ENCODE measurements at regions not wholly inside any gene's neighbourhood (a gene's known extent, or its start where the extent isn't known, plus 50 kb on each side); places are given as distances from the start of the nearest gene placed in this dataset.
"Not testable (repeated sequence)": the region's sequence is repeated elsewhere in the genome, so short reads cannot be mapped to it uniquely, and the experiment has no call there.

DNA sequence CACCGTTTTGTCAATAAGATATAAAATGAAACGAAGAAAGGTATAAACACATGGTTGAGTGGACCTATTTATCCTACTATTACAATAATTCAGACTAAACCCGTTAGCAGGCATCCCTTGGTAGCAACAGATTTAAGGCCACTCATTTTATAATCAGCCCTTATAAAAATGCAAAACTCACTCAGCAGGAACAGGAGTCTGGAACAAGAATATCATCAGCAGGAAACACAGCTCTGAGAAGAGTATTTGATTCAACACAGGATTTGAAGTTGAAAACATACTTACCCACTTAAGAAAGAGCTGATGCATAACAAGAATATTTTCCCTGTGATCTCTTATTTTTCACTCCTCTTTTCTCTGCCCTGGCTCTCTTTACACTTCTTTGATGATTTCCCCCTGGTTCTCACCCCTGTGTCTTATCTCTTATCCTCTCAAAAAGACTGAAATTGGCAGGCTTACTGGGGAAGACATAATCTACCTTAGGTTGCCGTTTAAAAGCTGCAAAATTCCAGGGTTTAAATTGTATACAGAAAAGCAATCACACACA is 1722.7 kb downstream of the SLITRK5 start:
- Histone ChIP-seq H3K27me3 (no peaks in the 10 kb centered on the region), H3K36me3 (no peaks in the 10 kb centered on the region), H3K4me1 (no peaks in the 10 kb centered on the region), H3K9me3 (replicated peaks) (no peaks in the 10 kb centered on the region), H3K27ac (no peak overlapping the region), H3K4me3 (no peak overlapping the region)
- no peak for DNase-seq

DNA sequence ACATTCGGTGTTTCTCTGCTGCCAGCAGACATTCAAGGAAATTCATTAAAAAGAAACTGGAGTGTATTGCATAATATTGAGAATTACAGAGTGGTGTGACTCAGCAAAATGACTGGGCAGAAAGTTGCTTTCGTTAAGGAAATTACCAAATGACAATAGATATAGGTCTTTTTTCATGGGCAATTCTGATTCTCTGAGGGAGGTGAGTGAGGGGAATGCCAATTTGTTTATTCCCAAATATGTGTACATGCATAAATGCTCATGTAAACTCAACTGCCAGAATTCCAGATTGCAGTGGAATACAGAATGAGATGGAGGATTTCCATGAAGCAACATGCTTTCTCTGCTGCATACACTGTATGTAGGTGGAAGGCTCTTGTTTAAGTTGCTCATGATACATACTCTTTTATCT is 1730.1 kb downstream of the SLITRK5 start:
- no peaks in the 10 kb centered on the region for H3K27me3 ChIP-seq
- H3K9me3 ChIP-seq (replicated peaks), result no peaks in the 10 kb centered on the region
- DNase-seq, result no peak
- no peaks in the 10 kb centered on the region for H3K36me3 ChIP-seq
- no peak overlapping the region for H3K27ac ChIP-seq
- H3K4me1 ChIP-seq, result no peaks in the 10 kb centered on the region
- no peak overlapping the region for H3K4me3 ChIP-seq

DNA sequence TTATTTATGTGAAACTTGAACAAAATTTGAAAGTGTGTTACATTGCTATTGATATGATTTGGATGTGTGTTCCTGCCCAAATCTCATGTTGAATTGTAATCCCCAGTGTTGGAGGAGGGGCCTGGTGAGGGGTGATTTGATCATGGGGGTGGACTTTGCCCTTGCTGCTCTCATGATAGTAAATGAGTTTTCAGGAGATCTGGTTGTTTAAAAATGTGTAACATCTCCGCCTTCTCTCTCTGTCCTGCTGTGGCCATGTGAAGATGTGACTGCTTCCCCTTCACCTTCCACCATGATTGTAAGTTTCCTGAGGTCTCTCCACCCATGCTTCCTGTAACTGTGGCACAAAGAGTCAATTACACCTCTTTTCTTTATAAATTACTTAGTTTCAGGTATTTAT is 1731.0 kb downstream of the SLITRK5 start:
- Histone ChIP-seq H3K9me3 (replicated peaks) (no peaks in the 10 kb centered on the region), H3K27ac (no peak overlapping the region), H3K27me3 (no peaks in the 10 kb centered on the region), H3K4me3 (no peak overlapping the region), H3K4me1 (no peaks in the 10 kb centered on the region), H3K36me3 (no peaks in the 10 kb centered on the region)
- DNase-seq, result no peak

DNA sequence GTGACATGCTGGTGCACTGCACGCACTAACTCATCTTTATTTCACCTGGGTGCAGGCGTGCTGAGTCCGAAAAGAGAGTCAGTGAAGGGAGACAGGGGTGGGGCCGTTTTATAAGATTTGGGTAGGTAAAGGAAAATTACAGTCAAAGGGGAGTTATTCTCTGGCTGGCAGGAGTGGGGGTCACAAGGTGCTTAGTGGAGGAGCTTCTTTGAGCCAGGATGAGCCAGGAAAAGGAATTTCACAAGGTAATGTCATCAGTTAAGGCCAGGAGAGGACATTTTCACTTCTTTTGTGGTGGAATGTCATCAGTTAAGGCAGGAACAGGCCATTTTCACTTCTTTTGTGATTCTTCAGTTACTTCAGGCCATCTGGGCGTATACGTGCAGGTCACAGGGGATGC is 1734.9 kb downstream of the SLITRK5 start:
- H3K27me3 ChIP-seq; H3K4me3 ChIP-seq; H3K36me3 ChIP-seq; H3K27ac ChIP-seq; DNase-seq; H3K4me1 ChIP-seq; H3K9me3 ChIP-seq (replicated peaks): not testable (repeated sequence)

DNA sequence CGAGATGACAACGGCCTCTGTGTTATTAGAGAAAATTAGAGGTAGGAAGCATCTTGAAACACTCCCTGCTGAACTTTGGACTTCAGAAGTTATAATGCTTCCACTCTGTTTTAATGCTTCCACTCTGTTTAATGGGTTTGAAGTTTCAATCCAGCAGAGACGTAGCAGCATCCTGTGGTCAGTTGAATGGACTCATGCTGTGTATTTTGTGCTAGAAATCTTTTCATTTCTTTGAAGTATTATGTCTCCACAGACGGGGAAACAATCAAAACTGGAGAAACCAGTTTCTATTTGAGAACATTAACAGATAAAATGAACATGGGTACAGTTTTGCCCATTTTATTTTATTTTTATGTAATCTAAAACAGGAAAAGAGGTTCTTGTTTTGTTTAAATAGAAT is 1736.2 kb downstream of the SLITRK5 start:
- no peak for DNase-seq
- H3K36me3 ChIP-seq, result no peaks in the 10 kb centered on the region
- H3K27ac ChIP-seq, result no peak overlapping the region
- no peaks in the 10 kb centered on the region for H3K27me3 ChIP-seq
- H3K9me3 ChIP-seq (replicated peaks), result no peaks in the 10 kb centered on the region
- no peaks in the 10 kb centered on the region for H3K4me1 ChIP-seq
- H3K4me3 ChIP-seq, result no peak overlapping the region

DNA sequence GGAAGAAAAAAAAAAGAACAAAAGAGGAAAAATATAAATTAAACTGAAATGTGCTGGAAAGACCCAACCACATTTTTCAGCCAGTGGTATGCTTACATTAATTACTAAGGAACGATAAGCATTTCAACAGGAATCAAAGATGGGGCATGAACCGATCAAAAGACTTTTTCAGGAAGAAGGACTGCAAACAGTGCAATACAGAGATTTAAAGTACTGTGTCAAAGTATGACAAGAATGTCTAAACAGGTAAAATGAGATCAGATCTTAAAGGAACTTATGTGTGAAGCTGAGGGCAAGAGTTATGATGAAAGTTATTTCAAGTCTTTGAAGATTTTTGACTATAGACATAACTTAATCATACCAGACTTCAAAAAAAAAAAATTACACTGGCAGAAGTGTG is 1761.8 kb downstream of the SLITRK5 start:
- Histone ChIP-seq H3K4me1 (no peaks in the 10 kb centered on the region), H3K27me3 (no peaks in the 10 kb centered on the region), H3K4me3 (no peak overlapping the region), H3K9me3 (replicated peaks) (no peaks in the 10 kb centered on the region; the same call in 1 of the 2 replicates), H3K36me3 (no peaks in the 10 kb centered on the region), H3K27ac (no peak overlapping the region)
- DNase-seq, result no peak

DNA sequence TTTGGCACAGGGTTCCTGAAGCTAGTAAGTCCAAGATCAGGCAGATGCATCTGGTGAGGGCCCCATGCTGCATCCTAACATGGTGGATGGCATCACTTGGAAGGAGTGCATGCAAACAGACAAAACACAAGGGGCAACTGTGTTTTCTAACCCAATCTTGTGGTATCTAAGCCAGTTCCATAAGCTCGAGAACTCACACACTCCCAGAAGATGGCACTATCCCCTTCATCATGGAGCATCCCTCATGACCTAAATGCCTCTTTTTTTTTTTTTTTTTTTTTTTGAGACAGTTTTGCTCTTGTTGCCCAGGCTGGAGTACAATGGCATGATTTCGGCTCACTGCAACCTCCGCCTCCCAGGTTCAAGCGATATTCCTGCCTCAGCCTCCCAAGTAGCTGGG is 1763.5 kb downstream of the SLITRK5 start:
- not testable (repeated sequence) for H3K27me3 ChIP-seq; H3K4me3 ChIP-seq; H3K36me3 ChIP-seq; H3K4me1 ChIP-seq; H3K27ac ChIP-seq; H3K9me3 ChIP-seq (replicated peaks)
- peak; percentile 4 to 36 for DNase-seq

DNA sequence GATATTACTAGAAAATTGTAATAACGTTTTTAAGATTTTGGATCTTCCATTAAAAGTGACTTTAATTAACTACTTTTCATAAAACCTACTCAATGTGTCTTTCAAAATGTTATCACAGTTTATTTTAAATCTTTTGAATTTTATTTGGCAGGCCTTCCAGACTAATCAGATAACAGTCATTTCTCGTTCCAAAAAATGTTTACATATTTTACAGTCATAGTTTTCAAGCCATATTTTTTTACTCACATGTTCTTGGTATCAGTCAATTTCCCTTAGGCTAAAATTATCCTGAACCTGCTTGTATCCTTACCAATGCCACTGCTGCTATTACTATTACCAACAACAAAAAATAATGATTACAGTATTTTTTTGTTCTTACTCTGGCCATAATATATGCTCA is 1783.5 kb downstream of the SLITRK5 start:
- Histone ChIP-seq H3K36me3 (no peaks in the 10 kb centered on the region), H3K27me3 (no peaks in the 10 kb centered on the region)

DNA sequence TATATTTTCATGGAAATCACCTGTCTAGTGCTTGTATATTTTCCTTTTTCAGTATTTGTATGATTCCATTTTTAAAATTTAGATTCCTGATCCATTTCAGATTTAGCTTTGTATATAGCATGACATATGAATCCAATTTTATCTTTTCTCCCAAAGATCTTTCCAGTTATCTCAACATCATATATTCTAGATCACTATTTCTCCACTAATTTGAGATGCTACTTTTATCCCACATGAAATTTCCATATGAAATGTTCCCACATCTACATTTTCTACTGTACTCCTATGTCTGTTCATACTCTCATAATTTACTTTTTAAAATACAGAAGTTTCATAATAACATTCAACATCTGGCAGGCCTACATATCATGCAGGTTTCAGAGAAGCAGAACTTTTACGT is 1784.1 kb downstream of the SLITRK5 start:
- no peaks in the 10 kb centered on the region for H3K9me3 ChIP-seq (replicated peaks)
- DNase-seq, result no peak
- H3K27ac ChIP-seq, result no peak overlapping the region
- H3K27me3 ChIP-seq, result no peaks in the 10 kb centered on the region
- no peak overlapping the region for H3K4me3 ChIP-seq
- no peaks in the 10 kb centered on the region for H3K36me3 ChIP-seq
- no peaks in the 10 kb centered on the region for H3K4me1 ChIP-seq

More for the DNA sequence above, 1783.5 kb downstream of the SLITRK5 start:
- no peaks in the 10 kb centered on the region for H3K9me3 ChIP-seq (replicated peaks)
- no peak overlapping the region for H3K4me3 ChIP-seq
- no peaks in the 10 kb centered on the region for H3K4me1 ChIP-seq
- DNase-seq, result no peak
- no peak overlapping the region for H3K27ac ChIP-seq

DNA sequence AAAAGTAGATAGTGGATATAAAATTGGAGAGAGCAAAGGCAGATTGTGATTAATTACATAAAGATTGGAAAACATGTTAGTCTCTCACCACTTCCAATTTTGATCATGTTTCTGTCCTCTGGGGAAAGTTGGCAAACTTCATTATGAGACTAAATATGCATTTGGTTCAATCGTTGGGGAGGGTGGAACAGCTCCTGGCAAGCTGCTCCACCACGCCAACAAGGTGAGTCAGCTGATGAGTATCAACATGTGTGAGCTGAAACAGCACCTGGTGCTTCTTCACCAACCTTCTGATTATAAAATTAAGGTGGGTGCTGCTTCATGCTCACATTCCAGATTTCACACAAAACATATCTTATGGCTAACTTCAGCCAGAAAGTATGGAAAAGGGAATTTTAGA is 1784.6 kb downstream of the SLITRK5 start:
- no peaks in the 10 kb centered on the region for H3K36me3 ChIP-seq
- no peaks in the 10 kb centered on the region for H3K4me1 ChIP-seq
- no peak overlapping the region for H3K4me3 ChIP-seq
- no peak overlapping the region for H3K27ac ChIP-seq
- H3K9me3 ChIP-seq (replicated peaks), result no peaks in the 10 kb centered on the region
- H3K27me3 ChIP-seq, result no peaks in the 10 kb centered on the region
- DNase-seq, result no peak

DNA sequence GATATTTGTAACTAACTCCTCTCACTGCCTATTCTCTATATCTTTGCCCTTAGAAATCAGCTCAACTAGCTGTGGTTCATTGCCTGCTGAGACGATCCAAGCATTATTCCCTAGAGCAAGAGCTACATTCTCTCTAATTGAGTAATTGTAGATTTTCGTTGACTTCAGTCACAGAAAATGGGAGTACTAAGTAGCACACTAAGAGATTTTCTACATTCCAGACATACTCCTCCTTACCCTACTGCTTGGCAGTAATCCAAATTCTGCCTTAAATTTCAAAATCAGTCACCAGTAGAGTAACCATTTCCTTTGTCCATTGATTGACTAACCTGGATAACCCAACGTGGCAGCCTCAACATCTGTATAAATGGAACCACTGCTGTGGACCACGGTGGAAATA is 1786.8 kb downstream of the SLITRK5 start:
- no peaks in the 10 kb centered on the region for H3K27me3 ChIP-seq
- DNase-seq, result peak in 1 of 2 experiments; percentile 8
- H3K4me1 ChIP-seq, result no peaks in the 10 kb centered on the region
- H3K9me3 ChIP-seq (replicated peaks), result no peaks in the 10 kb centered on the region
- H3K36me3 ChIP-seq, result no peaks in the 10 kb centered on the region
- no peak overlapping the region for H3K4me3 ChIP-seq
- H3K27ac ChIP-seq, result no peak overlapping the region

DNA sequence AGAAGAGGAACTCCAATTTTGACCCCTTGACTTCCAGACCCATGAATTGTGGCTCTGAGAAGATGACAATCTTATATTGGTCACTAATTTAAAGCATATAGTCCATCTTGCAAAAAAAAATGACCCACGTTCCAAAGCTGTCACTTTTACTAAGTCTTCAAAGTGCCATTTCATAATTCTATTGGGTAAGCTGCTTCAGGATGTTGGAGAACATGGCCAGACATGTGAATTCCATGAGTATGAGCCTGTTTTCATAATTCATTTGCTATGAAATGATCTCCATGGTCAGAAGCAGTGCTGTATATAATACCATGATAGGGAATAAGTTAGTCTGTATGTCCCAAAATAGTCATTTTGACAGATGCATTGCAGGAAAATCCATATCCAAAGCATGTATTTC is 1787.3 kb downstream of the SLITRK5 start:
- Histone ChIP-seq H3K4me1 (no peaks in the 10 kb centered on the region), H3K4me3 (no peak overlapping the region)

DNA sequence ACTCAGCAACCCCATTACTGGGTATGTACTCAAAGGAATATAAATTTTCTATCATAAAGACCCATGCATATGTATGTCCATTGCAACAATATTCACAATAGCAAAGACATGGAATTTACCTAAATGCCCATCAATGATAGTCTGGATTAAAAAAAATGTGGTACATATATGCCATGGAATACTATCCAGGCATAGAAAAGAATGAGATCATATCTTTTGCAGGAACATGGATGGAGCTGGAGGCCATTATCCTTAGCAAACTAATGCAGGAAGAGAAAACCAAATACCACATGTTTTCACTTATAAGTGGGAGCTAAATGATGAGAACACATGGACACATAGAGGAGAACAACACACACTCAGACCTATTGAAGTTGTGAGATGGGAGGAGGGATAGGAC is 1789.7 kb downstream of the SLITRK5 start:
- not testable (repeated sequence) for H3K27ac ChIP-seq; H3K27me3 ChIP-seq; H3K9me3 ChIP-seq (replicated peaks); H3K36me3 ChIP-seq; H3K4me3 ChIP-seq; H3K4me1 ChIP-seq; DNase-seq

More for the DNA sequence above, 1787.3 kb downstream of the SLITRK5 start:
- Histone ChIP-seq H3K27ac (no peak overlapping the region), H3K9me3 (replicated peaks) (no peaks in the 10 kb centered on the region), H3K36me3 (no peaks in the 10 kb centered on the region), H3K27me3 (no peaks in the 10 kb centered on the region)
- DNase-seq, result no peak

DNA sequence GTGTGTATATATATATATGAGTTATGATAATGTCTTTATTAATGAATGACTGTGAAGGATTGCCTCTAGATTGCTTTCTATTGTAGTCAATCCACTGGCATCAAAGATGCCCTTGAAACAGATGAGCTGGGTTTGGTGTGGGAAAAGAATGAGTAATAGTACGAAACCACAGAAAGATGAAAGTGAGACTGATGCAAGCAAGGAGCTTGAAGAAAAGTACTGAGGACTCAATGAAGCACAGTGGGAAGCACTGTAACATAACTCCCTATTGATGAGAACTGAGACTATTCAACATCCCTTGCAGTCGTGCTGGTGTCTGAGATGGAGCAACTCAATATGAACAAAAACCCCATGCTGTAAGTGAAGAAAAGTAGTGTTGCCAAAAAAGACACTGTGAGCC is 1794.2 kb downstream of the SLITRK5 start:
- H3K4me3 ChIP-seq, result no peak overlapping the region
- no peaks in the 10 kb centered on the region for H3K36me3 ChIP-seq
- peak in 1 of 2 experiments; percentile 14 for DNase-seq
- H3K27me3 ChIP-seq, result no peaks in the 10 kb centered on the region
- no peaks in the 10 kb centered on the region for H3K9me3 ChIP-seq (replicated peaks)
- H3K4me1 ChIP-seq, result no peaks in the 10 kb centered on the region
- H3K27ac ChIP-seq, result no peak overlapping the region

DNA sequence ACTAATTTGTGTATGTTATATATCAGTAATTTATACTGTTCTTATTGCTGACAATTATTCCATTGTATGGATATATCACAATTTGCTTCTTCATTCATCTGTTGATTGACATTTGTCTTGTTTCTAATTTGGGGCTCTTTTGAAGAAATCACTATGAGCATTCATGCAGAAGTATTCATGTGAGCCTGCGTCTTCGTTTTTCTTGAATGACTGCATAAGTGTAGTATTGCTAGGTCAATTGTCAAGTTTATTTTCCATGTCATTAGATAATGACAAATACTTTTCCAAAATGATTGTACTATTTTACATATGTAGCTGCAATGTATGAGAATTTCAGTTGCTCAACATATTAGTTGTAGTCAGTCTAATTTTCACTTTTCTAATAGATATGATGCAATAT is 1796.9 kb downstream of the SLITRK5 start:
- no peaks in the 10 kb centered on the region for H3K27me3 ChIP-seq
- H3K27ac ChIP-seq, result no peak overlapping the region
- H3K36me3 ChIP-seq, result no peaks in the 10 kb centered on the region
- H3K9me3 ChIP-seq (replicated peaks), result no peaks in the 10 kb centered on the region
- no peak for DNase-seq
- no peak overlapping the region for H3K4me3 ChIP-seq
- no peaks in the 10 kb centered on the region for H3K4me1 ChIP-seq

DNA sequence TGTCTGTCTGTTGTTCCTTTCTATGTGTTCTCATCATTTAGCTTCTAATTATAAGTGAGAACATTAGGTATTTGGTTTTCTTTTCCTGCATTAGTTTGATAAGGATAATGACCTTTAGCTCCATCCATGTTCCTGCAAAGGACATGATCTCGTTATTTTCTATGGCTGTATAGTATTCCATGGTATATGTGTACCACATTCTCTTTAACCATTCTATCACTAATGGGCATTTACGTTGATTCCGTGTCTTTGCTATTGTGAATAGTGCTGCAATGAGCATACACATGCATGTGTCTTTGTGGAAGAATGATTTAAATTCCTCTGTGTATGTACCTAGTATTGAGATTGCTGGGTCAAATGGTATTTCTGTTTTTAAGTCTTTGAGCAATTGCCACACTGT is 1799.7 kb downstream of the SLITRK5 start:
- Histone ChIP-seq H3K9me3 (replicated peaks) (no peaks in the 10 kb centered on the region; the same call in 1 of the 2 replicates), H3K36me3 (no peaks in the 10 kb centered on the region), H3K27me3 (no peaks in the 10 kb centered on the region), H3K4me3 (no peak overlapping the region), H3K4me1 (no peaks in the 10 kb centered on the region), H3K27ac (no peak overlapping the region)
- no peak for DNase-seq
